Endothelial cell of umbilical vein (primary cell): ENCODE measurements at regions not wholly inside any gene's neighbourhood (a gene's known extent, or its start where the extent isn't known, plus 50 kb on each side); places are given as distances from the start of the nearest gene placed in this dataset.

ENCODE experiments used
- BruUV-seq: library from RNA; stranded (reverse); fragments of 400-500 nt; replicated peaks from 2 replicates; lab custom pipeline; 2021; lab: Mats Ljungman, UMichigan
- CTCF ChIA-PET: fragments of 300-600, 350-600 bp; sonication (Branson Sonifier 250); formaldehyde crosslinking; loops from one replicate; lab custom pipeline; 2021; ENCODE audit warnings: antibody characterized with exemption, inconsistent platforms; lab: Charles Lee
- POLR2A ChIA-PET: fragments of 300-600, 350-600 bp; sonication (Branson Sonifier 250); formaldehyde crosslinking; loops from one replicate; lab custom pipeline; 2021; ENCODE audit warnings: antibody characterized with exemption, inconsistent platforms; lab: Charles Lee
- DNase-seq: peaks from one replicate; pipeline ENCODE4 v3.0.0-alpha.2; 2011; ENCODE audit warnings: low read depth, low spot score
- FAIRE-seq: peaks from 2 replicates; lab custom pipeline; 2011; peaks lifted over from hg19 to GRCh38; lab: Jason Lieb, UNC
- H2AFZ ChIP-seq: 2 replicates; pipeline ENCODE4 v1.6.0; 2012; ENCODE audit warnings: low read depth, low read length, control low read depth, inconsistent platforms
- H3K27ac ChIP-seq: 2 replicates; pipeline ENCODE4 v1.5.1; 2011; ENCODE audit warnings: low read depth, mild to moderate bottlenecking, control low read depth, low read length, moderate library complexity; ENCODE audit not compliant: insufficient read depth
- H3K27me3 ChIP-seq, 2 experiments: 2 replicates each; pipeline versions ENCODE4 v1.6.0 to v1.6.1; 2011; ENCODE audit warnings: low read length in 2 of 2, mixed read lengths in 1 of 2; ENCODE audit not compliant: control insufficient read depth in 2 of 2, insufficient read depth in 2 of 2
- H3K36me3 ChIP-seq, 2 experiments: 2 replicates in 1 of 2; 3 replicates in 1 of 2; pipeline ENCODE4 v1.5.1; 2011; ENCODE audit warnings: low read length in 2 of 2, mild to moderate bottlenecking in 1 of 2, moderate library complexity in 1 of 2; ENCODE audit not compliant: control insufficient read depth in 2 of 2, insufficient read depth in 2 of 2; ENCODE audit errors: extremely low read depth in 1 of 2
- H3K4me1 ChIP-seq: 3 replicates; pipeline ENCODE4 v1.5.1; 2011; ENCODE audit warnings: mild to moderate bottlenecking, low read length; ENCODE audit not compliant: control insufficient read depth, insufficient read depth; ENCODE audit errors: extremely low read depth
- H3K4me2 ChIP-seq: 2 replicates; pipeline ENCODE4 v1.6.1; 2011; ENCODE audit warnings: low read length, control low read depth, mixed read lengths; ENCODE audit not compliant: insufficient read depth
- H3K4me3 ChIP-seq, 3 experiments: fragments of 200-600 bp in 1 of 3; sonication (generic), shearing (Covaris generic) in 1 of 3; replicated peaks in 1 of 3; 2 replicates each; pipeline ENCODE4 v1.5.1; 2011 to 2016; ENCODE audit warnings: control low read depth in 3 of 3, low read length in 3 of 3, mild to moderate bottlenecking in 2 of 3, inconsistent platforms in 1 of 3, low read depth in 1 of 3, moderate library complexity in 1 of 3; ENCODE audit not compliant: insufficient read depth in 1 of 3
- H3K79me2 ChIP-seq: 2 replicates; pipeline ENCODE4 v1.6.0; 2012; ENCODE audit warnings: low read length, inconsistent platforms; ENCODE audit not compliant: control insufficient read depth, insufficient read depth
- H3K9ac ChIP-seq: replicated peaks from 2 replicates; pipeline ENCODE3; 2011; ENCODE audit warnings: low read length, control low read depth; ENCODE audit not compliant: insufficient read depth; ENCODE audit errors: extremely low read depth
- H3K9me1 ChIP-seq: replicated peaks from 3 replicates; pipeline ENCODE4 v1.6.0; 2011; ENCODE audit warnings: mild to moderate bottlenecking, low read length; ENCODE audit not compliant: control insufficient read depth, insufficient read depth; ENCODE audit errors: extremely low read depth
- H3K9me3 ChIP-seq: replicated peaks from 2 replicates; pipeline ENCODE4 v1.5.1; 2012; ENCODE audit warnings: low read length, inconsistent platforms; ENCODE audit not compliant: control insufficient read depth, insufficient read depth
- H4K20me1 ChIP-seq: replicated peaks from 2 replicates; pipeline ENCODE3; 2011; ENCODE audit warnings: mild to moderate bottlenecking, low read length; ENCODE audit not compliant: control insufficient read depth, insufficient read depth; ENCODE audit errors: extremely low read depth
- CTCF ChIP-seq, 2 donors: IDR thresholded peaks; 1 replicate in 1 of 2; 2 replicates in 1 of 2; pipeline ENCODE4 v1.5.1; 2011; ENCODE audit warnings: low read length in 2 of 2, mild to moderate bottlenecking in 2 of 2, moderate library complexity in 2 of 2, control low read depth in 1 of 2, inconsistent platforms in 1 of 2, low read depth in 1 of 2; ENCODE audit not compliant: insufficient read depth in 1 of 2; ENCODE audit errors: extremely low read depth in 1 of 2
- EZH2 ChIP-seq: IDR thresholded peaks from 2 replicates; pipeline ENCODE4 v1.6.1; 2012; ENCODE audit warnings: borderline replicate concordance, low read depth, mild to moderate bottlenecking, moderate library complexity, low read length, inconsistent platforms; ENCODE audit not compliant: severe bottlenecking
- GATA2 ChIP-seq: IDR thresholded peaks from 2 replicates; pipeline ENCODE4 v1.7.0; 2011; ENCODE audit warnings: low read depth, mild to moderate bottlenecking, moderate library complexity, mixed read lengths, low read length; ENCODE audit not compliant: insufficient read length, insufficient read depth
- JUN ChIP-seq: IDR thresholded peaks from 2 replicates; pipeline ENCODE4 v1.6.1; 2011; ENCODE audit warnings: borderline replicate concordance, low read depth; ENCODE audit not compliant: insufficient read length, insufficient read depth
- MAX ChIP-seq: IDR thresholded peaks from 2 replicates; pipeline ENCODE4 v1.6.1; 2011; ENCODE audit not compliant: insufficient read depth, insufficient read length
- MYC ChIP-seq: IDR thresholded peaks from one replicate; pipeline ENCODE4 v1.6.1; 2011; ENCODE audit warnings: mild to moderate bottlenecking, low read depth, low read length
- POLR2A ChIP-seq: IDR thresholded peaks from 2 replicates; pipeline ENCODE4 v1.6.1; 2012; ENCODE audit warnings: low read depth, mild to moderate bottlenecking, control low read depth, low read length
- POLR2AphosphoS5 ChIP-seq: IDR thresholded peaks from 2 replicates; pipeline ENCODE4 v1.6.1; 2012; ENCODE audit warnings: low read depth, mild to moderate bottlenecking, control low read depth, low read length, moderate library complexity; ENCODE audit not compliant: insufficient read depth
- dilution Hi-C: fragments of 300-500 bp; cut with MboI; formaldehyde crosslinking; loops from one replicate; pipeline ENCODE4 v1.15.0; 2019; ENCODE audit warnings: low sequenced_read_pairs; ENCODE audit not compliant: extremely low pct_ligation_motif_present
- intact Hi-C: fragments of 100-400 bp; cut with micrococcal nuclease; formaldehyde crosslinking; loops from one replicate; pipeline ENCODE4 v1.10.0; 2022

GRCh38 chr2:34666821-34667220 is 1067.7 kb upstream of the FAM98A start:
- H3K27me3 ChIP-seq = no peaks in the 10 kb centered on the region
- no peak overlapping the region for H3K9ac ChIP-seq
- dilution Hi-C loops (no loop called here), intact Hi-C loops (no loop called here)
- H3K4me2 ChIP-seq = no peak overlapping the region
- H3K9me3 ChIP-seq = peaks cover 2% of the 10 kb centered on the region
- H3K79me2 ChIP-seq = no peaks in the 10 kb centered on the region
- no peak overlapping the region for H2AFZ ChIP-seq
- FAIRE-seq = no peak
- TF ChIP-seq POLR2A (no peak), CTCF (IDR thresholded peaks at IDR 0.05; ENCODE audit: extremely low read depth in 1 of 2, insufficient read depth in 1 of 2, low read depth in 1 of 2, low read length in 2 of 2) (no peak), EZH2 (no peak), MYC (no peak), MAX (no peak), GATA2 (no peak), JUN (no peak), POLR2AphosphoS5 (no peak)
- no peaks in the 10 kb centered on the region for H3K4me1 ChIP-seq
- CTCF ChIA-PET = no interaction called here
- BruUV-seq = no TSS peak
- no peaks in the 10 kb centered on the region for H3K36me3 ChIP-seq
- H4K20me1 ChIP-seq = no peaks in the 10 kb centered on the region
- POLR2A ChIA-PET = no interaction called here
- no peak for DNase-seq
- no peak overlapping the region for H3K27ac ChIP-seq
- H3K9me1 ChIP-seq = no peaks in the 10 kb centered on the region
- H3K4me3 ChIP-seq = no peak overlapping the region
